GM21717 (cell line): ENCODE measurements at regions not wholly inside any gene's neighbourhood (a gene's known extent, or its start where the extent isn't known, plus 50 kb on each side); places are given as distances from the start of the nearest gene placed in this dataset.
"Not testable (repeated sequence)": the region's sequence is repeated elsewhere in the genome, so short reads cannot be mapped to it uniquely, and the experiment has no call there.

Source experiments
- ATAC-seq: cut with Tn5 transposase; IDR thresholded peaks from one replicate; pipeline ENCODE4 v1.9.1; 2021; ENCODE audit warnings: mild to moderate bottlenecking, moderate library complexity; ENCODE audit not compliant: unreplicated experiment

DNA sequence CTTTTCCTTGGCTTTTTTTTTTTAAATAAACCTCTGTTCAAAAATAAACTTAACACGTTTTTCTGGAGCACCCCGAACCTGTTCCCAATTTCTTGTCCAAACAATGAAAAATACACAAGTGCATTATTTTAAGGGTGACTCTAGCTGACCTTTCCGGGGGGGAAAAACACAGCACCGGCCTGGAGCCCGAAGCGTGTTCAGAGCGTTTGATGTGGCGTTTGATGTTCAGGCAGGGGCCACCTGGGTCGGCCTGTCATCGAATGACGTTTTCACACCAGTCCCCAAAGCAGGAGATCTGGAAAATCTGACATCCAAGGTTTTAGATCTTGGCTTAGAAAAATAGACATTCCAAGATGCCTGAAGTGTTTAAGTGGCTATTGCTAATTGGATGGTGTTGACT is 282.1 kb downstream of the SHOX start:
- ATAC-seq, result no peak

DNA sequence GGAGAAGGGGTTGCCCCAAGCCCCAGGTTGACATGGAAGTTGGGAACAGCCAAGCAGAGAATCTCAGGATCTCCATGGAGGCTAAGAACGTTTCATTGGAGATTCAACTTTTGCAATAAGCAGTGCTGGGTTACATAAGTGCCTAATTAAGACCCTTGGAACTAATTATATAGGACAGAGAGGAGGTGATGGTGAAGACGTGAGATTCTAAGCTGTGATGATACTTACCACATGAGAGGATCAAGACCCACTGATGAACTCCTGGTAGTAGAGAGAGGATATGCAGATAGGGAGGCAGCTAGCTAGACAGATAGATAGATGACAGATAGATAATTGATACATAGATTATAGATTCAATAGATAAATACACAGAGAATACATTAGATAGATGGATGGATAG is 278.5 kb downstream of the SHOX start:
- ATAC-seq, result not testable (repeated sequence)

DNA sequence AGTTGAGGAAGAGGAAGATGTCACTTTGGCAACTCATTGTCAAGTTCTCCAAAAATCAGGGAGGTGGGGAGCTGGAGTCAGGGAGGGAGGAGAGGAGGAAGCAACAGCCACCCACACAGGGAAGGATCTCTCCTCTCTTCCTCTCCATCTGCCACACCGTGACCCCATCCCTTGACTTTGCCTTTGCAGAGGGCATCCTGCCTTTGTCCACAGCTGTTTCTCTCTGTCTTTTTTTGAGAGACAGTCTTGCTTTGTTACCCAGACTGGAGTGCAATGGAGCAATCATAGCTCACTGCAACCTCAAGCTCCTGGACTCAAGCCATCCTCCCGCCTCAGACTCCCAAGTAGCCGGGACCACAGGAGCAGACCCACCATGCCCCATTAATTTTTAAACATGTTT is 276.0 kb downstream of the SHOX start:
- no peak for ATAC-seq

DNA sequence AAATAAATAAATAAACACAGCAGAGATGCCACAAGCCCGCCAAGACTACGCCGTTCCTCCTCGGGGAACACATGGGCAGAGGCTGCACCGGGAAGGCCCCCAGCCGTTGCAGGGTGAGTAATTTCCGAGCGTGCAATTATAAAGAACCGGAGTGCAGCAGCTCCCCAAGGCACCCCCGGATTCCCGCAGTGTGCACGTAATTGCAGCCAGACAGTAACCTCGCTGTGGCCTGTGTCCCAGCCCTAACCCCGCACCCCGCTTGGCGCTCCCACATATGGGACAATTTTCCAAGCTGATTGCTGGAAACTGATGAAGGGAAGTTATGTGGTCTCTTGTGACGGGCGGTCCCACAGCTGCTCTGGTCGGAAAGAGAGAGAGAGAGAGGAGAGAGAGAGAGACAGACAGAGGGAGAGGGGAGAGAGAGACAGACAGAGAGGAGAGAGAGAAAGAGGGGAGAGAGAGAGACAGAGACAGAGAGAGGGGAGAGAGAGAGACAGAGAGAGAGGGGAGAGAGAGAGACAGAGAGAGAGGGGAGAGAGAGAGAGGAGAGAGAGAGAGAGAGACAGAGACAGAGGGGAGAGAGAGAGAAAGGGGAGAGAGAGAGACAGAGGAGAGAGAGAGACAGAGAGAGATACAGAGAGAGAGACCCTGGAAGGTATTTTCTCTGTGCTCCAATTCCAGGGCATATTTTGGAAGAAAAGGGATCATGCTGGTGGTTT is 275.4 kb downstream of the SHOX start:
- no peak for ATAC-seq

DNA sequence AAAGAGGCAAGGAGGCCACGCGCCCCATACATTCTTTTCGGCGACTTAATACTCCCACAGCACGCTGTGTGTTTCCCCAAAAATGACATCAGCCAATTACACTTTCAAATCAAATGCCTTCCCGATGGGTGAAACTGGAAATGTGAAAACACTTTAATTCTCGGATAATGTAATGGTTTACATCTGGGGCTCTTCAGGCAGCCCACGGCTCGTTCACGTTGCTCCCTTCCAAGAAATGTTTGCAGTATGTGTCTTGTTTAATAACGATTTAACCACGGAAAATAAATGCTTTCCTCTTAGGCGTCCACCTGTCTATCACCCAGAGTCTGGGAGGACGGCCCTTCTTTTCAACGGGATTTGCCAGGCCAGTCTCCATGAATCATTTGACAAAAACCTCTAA is 272.5 kb downstream of the SHOX start:
- ATAC-seq, result no peak

DNA sequence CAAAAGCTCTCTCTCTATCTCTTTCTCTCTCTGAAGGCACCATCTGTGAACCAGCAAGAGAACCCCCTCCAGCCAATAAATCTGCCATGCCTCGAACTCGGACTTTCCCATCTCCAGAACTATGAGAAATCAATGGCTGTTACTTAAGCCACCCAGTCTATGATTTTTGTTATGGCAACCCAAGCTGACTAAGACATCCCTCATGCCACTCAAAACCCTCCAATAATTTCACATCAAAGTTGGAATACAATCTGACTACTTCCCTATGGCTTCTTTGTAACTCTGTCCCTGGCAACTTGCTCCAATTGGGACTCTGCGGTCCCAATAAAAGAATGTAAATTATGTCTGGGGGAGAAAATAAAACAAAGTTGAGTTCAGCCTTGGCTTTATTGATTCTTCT is 265.7 kb downstream of the SHOX start:
- ATAC-seq, result no peak

DNA sequence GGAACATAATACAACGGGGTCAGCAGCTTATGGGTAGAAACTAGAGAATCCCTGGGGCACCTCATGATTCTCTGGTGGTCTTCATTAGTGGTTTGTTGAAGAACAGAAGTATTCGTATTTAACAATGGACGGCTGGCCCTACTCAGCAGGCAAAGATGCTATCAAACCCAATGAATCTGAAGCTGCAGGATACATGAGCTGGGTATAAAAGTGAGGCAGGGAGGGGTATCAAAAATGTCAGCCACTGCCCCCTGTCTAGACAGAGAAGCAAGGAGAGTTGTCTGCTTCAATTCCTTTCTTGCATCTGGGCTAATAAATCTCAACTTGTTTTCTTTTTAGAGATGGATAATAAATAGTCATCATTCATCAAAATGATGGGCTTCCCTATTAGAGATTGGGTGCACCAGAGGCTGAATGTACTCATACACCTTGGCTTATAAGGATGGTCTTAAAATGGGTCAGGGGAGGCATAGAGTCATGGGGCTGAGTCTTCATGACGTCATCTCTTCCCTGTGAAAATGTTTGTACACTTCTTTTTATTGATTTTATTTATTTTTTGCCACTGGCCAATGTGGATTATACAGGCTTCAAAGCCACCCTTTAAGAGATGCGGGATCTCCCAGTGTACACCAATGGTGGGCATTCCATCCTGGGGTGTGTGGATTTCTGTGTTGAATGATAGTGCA is 259.5 kb downstream of the SHOX start:
- ATAC-seq, result no peak

DNA sequence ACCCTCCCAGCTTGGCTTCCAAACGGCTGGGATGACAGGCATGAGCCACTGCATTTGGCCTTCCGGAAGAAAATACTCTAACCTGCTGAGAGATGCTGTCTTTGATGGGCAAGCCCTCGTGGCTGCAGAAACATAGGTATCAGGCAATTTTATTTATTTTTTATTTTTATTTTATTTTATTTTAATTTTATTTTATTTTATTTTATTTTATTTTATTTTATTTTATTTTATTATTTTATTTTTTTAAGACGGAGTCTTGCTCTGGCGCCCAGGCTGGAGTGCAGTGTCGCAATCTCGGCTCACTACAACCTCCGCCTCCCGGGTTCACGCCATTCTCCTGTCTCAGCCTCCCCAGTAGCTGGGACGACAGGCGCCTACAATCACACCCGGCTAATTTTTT is 257.1 kb downstream of the SHOX start:
- not testable (repeated sequence) for ATAC-seq

DNA sequence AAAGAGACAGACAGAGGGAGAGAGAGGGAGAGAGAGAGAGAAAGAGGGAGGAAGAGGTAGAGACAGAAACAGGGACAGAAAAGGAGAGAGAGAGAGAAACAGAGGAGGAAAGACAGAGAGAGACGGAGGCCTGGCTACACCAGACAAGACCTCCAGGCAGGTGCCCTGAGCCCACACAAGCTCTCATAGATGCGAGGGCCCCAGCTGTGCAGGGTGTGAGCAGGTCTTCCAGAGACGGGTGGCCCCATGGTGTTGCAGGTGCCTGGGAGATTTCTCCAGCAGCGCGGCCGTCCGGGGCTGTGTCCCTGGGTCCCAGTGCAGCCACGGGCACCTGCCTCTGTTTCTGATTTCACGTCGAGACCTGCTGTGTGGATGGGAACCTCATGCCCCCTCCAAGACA is 253.0 kb downstream of the SHOX start:
- no peak for ATAC-seq

DNA sequence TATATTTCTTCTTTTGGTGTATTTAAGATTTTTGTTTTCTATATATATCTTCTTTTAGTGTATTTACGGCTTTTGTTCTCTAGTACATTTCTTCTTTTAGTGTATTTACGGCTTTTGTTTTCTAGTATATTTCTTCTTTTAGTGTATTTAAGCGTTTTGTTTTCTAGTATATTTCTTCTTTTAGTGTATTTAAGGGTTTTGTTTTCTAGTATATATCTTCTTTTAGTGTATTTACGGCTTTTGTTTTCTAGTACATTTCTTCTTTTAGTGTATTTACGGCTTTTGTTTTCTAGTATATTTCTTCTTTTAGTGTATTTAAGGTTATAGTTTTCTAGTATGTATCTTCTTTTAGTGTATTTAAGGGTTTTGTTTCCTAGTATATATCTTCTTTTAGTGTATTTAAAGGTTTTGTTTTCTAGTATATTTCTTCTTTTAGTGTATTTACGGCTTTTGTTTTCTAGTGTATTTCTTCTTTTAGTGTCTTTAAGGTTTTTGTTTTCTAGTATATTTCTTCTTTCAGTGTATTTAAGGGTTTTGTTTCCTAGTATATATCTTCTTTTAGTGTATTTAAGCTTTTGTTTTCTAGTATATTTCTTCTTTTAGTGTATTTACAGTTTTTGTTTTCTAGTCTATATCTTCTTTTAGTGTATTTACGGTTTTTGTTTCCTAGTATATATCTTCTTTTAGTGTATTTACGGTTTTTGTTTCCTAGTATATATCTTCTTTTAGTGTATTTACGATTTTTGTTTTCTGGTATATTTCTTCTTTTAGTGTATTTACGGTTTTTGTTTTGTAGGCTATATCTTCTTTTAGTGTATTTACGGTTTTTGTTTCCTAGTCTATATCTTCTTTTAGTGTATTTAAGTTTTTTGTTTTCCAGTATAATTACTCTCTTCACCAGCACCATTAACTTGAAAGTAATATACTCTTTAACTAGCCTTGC is 249.4 kb downstream of the SHOX start:
- ATAC-seq, result not testable (repeated sequence)

DNA sequence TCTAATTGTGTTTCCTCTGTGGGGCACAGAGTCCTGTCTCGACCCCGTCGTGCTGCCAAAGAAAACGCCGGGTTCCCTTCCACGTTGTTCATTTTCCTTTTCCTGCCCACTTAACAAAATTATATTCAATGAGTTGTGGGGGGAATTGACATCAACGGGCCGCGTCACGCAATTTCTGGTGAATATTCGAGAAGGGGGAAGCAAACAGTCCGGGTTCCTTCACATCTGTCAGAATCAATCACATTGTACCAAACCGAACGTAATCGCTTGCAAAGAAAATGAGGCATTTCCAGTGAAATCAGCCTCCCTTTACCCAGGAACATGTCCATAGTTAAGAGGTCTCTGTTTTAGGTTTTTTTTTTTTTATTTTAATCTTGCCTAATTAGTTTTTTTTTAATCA is 243.5 kb downstream of the SHOX start:
- ATAC-seq, result no peak

DNA sequence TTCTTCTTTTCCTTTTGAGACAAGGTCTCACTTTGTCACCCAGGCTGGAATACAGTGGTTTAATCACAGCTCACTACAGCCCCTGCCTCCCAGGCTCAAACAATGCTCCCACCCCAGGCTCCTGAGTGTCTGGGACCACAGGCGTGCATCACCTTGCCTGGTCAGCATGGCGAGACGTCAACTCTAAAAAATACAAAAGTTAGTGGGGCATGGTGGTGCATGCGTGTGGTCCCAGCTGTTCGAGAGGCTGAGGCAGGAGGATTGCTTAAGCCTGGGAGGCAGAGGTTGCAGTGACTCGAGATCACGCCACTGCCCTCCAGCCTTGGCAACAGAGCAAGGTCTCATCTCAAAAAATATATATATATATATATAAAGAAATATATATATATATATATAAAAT is 242.4 kb downstream of the SHOX start:
- no peak for ATAC-seq

DNA sequence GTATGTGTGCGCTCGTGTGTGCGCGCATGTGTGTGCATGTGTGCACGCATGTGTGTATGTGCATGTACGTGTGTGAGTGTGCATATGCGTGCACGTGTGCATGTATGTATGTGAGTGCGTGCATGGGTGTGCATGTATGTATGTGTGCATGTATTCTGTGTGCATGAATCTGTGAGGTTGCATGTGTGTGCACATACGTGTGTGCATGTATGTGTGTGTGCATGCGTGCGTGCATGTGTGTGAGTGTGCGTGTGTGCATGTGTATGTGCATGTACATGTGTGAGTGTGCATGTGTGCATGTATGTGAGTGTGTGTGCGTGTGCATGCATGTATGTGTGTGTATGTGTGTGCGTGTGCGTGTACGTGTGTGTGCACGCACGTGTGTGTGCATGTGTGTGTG is 241.5 kb downstream of the SHOX start:
- ATAC-seq, result no peak

DNA sequence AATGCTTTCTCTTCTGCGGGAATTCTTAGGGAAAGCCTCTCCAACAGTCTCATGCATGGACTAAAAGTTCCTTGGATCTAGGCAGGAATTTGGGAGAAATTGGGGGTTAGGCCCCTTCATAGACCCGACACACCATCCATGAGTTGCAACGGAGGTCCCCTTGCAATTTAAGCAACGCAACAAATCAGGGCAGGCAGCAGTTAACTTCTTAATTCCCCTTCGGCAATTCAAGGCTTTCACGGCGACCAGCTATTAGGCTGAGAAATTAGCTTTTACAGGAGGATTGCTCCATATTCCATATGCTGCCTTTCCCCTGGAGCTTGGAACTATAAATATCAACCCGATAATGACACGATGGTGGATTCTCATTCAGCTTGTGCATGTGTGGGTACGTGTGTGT is 241.0 kb downstream of the SHOX start:
- no peak for ATAC-seq

DNA sequence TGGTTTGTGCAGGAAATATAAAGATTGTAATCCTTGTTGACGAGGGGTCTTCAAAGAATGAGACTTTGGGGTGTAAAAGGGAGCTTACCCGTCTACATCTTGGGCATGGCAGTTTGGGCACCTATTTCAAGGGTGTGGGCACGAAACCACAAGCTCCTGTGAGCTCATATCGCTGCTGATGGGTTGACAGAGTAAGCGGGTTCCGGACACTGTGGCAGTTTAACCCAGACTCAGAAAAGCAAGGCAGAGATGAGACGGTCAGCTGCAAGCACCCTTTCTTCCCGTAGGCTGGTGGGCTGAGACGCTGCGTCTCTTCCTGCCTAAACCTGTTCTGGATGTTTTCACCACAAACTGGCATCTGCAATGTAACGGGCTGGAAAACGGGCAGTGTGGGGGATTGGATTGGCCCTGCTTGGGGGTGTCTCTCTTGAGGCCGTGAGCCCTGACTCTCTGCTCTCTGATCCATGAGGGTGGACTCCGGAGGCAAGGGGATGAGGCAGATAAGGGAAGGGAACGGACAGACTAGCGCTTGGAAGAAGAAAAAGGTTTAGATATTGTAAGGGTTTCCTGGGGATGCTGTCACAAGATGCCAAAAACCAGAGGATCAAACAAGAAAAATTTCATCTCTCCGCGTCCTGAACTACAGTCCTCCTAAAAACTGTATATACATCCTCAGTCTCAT is 237.5 kb downstream of the SHOX start:
- ATAC-seq, result no peak

DNA sequence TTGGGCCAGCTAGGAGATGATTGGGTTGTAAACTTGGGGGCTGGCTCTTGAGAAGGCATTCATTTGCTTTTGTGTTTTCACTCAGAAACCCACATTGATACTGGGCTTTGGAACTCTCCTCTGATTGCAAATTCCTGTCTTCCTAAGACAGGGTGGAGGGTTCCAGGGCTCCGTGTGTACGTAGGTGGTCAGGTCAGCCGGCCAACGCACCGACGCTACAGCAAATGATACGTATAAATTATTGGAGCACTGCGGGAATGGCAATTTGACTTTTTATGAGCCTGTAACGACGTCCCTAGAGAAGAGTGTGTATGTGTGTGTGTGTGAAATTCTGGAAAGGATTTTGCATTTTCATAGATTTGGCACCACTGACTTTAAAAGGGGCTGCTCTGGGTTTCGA is 236.9 kb downstream of the SHOX start:
- no peak for ATAC-seq

DNA sequence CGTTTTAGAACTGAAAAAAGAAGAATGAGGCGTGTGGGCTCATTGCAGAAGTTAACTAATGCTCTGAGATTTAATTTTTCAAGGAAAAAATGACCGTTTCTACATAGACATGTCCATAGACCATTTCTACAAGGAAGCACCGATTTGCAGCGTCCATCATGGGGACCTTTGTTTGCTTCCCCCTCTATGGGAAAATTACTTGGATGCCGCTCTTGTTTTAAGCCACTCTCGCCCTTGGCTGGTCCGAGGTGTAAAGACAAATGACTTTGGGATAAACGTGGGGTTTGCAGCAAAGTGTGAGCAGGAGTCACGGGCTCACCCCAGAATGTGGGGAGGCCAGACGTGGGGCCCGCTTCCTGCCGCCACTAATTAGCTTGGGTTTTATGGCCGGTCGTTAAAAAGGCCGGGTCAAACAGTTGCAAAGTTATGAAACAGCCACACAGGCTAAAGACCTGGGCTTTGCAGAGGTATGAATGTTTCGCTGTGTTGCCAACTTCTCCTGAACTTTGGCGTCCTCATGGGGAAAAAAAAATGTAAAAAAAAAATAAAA is 235.9 kb downstream of the SHOX start:
- ATAC-seq, result no peak

DNA sequence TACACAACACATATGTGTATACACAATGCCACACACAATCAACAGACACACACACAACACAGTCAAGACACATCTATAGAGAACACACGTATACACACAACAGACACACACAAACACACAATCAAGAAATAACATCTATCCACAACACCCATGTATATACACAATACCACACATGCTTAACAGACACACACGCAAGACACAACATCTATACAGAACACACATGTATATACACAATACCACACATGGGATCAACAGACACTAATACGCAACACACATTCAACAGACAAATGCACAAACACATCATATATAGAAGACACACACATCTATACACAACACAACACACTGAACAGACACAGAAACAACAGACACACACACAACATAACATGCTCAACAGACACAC is 234.8 kb downstream of the SHOX start:
- ATAC-seq, result no peak

DNA sequence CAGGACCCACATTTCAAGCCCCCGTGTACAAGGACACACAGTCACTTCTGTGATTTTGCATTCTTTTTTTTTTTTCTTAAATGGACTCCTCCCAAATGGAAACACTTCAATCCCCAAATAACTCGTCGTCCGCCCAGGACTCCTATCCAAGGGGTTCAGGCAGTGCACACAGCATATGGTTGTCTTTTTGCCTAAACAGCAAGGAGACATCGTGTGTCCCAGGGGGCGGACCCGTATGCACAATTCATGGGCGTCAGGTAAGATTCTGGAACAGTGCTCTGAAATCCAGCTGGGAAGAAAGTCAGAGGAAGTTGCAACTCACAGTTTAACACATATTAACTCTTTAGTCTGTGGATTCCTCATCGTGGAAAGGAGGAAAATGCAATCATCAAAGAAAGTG is 231.3 kb downstream of the SHOX start:
- no peak for ATAC-seq

DNA sequence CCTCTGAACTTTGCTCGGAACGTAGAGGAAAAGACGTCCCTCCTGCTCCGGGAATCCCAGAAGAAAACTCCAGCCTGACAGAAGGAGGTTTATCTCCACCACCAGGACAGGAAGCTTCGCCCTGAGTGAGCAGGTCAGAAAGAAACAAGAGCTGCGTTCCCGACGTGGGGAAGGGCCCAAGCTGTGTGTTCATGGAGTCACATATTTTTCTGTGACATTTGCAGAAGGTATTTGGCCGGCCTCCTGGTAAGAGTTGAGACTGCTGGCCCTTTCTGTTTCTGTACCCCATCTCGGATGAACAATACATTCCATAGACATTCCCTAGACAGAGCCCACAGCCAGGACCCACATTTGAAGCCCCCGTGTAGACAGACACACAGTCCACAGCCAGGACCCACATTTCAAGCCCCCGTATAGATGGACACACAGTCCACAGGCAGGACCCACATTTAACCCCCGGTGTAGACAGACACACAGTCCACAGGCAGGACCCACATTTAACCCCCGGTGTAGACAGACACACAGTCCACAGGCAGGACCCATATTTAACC is 230.8 kb downstream of the SHOX start:
- no peak for ATAC-seq

DNA sequence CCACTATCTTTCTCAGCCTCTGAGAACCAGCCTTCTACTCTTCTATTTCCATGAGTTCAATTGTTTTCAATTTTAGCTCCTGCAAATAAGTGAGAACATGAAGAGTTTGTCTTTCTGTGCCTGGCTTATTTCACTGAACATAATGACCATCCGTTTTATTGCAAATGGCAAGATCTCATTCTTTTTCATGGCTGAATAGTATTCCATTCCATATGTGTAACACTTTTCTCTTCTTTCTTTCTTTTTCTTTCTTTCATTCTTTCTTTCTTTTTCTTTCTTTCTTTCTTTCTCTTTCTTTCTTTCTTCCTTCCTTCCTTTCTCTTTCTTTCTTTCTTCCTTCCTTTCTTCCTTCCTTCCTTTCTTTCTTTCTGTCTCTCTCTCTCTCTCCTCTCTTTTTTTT is 228.7 kb downstream of the SHOX start:
- ATAC-seq, result no peak
